ENCODE measurements at regions not wholly inside any gene's neighbourhood (a gene's known extent, or its start where the extent isn't known, plus 50 kb on each side); places are given as distances from the start of the nearest gene placed in this dataset.

DNA sequence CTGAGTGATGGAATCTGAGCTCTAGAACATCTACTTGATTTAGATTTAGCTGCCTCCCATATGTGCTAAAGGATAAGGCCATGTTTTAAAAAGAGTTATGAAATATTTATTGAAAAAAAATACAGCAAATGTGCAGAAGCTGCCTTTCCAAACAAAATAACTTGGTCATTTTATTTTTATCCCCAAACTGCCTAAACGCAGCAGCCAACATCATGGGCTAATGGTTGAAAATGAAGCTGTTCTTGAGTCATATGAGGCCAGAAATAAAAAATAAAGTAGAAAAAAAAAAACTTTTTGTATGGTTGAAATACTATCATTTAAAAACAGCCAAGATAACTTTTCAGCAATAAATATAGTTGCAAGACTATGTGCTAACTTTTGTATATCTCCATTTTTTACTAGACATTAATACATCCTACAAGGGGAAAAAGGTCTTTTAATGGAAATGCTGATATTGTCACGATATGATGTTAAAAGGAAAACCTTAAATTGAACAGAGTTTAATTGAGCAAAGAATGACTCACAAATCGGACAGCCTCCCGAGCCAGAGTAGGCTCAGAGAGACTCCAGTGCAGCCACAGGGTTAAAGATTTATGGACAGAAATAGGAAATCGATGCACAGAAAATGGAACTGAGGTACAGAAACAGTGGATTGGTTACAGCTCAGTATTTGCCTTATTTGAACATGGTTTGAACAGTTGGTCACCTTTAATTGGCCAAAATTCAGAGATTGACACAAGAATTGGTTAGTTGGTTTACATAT is 305.8 kb downstream of the MDFIC start:
- TF ChIP-seq ZFP30 (CRISPR knock-in tag; IDR thresholded peaks at IDR 0.05), result no peak
- TF ChIP-seq ZNF8 (CRISPR knock-in tag; IDR thresholded peaks at IDR 0.05), result no peak
- TF ChIP-seq, protein P1, sequence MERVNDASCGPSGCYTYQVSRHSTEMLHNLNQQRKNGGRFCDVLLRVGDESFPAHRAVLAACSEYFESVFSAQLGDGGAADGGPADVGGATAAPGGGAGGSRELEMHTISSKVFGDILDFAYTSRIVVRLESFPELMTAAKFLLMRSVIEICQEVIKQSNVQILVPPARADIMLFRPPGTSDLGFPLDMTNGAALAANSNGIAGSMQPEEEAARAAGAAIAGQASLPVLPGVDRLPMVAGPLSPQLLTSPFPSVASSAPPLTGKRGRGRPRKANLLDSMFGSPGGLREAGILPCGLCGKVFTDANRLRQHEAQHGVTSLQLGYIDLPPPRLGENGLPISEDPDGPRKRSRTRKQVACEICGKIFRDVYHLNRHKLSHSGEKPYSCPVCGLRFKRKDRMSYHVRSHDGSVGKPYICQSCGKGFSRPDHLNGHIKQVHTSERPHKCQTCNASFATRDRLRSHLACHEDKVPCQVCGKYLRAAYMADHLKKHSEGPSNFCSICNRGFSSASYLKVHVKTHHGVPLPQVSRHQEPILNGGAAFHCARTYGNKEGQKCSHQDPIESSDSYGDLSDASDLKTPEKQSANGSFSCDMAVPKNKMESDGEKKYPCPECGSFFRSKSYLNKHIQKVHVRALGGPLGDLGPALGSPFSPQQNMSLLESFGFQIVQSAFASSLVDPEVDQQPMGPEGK (CRISPR knock-in tag; IDR thresholded peaks at IDR 0.05; ENCODE audit: borderline replicate concordance), result no peak
- TF ChIP-seq OSR1 (CRISPR knock-in tag; IDR thresholded peaks at IDR 0.05), result no peak
- no peak for TF ChIP-seq RARB (CRISPR knock-in tag; IDR thresholded peaks at IDR 0.05)
- TF ChIP-seq CSDC2 (CRISPR knock-in tag; IDR thresholded peaks at IDR 0.05), result no peak
- no peak for TF ChIP-seq PPARA (CRISPR knock-in tag; IDR thresholded peaks at IDR 0.05; ENCODE audit: borderline replicate concordance)
- TF ChIP-seq TCF4 (CRISPR knock-in tag; IDR thresholded peaks at IDR 0.05; ENCODE audit: borderline replicate concordance), result no peak
- TF ChIP-seq ZFP3 (CRISPR knock-in tag; IDR thresholded peaks at IDR 0.05), result no peak
- no peak for TF ChIP-seq ARNTL (CRISPR knock-in tag; IDR thresholded peaks at IDR 0.05; ENCODE audit: borderline replicate concordance, low read depth)

Data from SK-N-SH treated with all-trans-retinoic acid at 6 μM for 48 hours (cell line).